Karpas-422 (cell line): ENCODE measurements at regions not wholly inside any gene's neighbourhood (a gene's known extent, or its start where the extent isn't known, plus 50 kb on each side); places are given as distances from the start of the nearest gene placed in this dataset.
A peak's percentile ranks its signal among the peaks of the same experiment; 100 is the strongest.

Source experiments
- DNase-seq: peaks from one replicate; pipeline ENCODE4 v3.0.0-alpha.2; 2015
- H2AFZ ChIP-seq: fragments of 200-600 bp; sonication (generic); 2 replicates; pipeline ENCODE4 v1.6.1; 2014; ENCODE audit warnings: antibody characterized with exemption, low read length, mixed read lengths
- H3K27ac ChIP-seq: fragments of 200-600 bp; sonication (generic); 2 replicates; pipeline ENCODE4 v1.5.1; 2014; ENCODE audit warnings: mild to moderate bottlenecking, low read length, moderate library complexity
- H3K27me3 ChIP-seq: fragments of 200-600 bp; sonication (generic); 2 replicates; pipeline ENCODE4 v1.6.1; 2014; ENCODE audit warnings: low read length, mixed read lengths
- H3K36me3 ChIP-seq: fragments of 200-600 bp; sonication (generic); 2 replicates; pipeline ENCODE4 v1.6.1; 2014; ENCODE audit warnings: low read length, mixed read lengths; ENCODE audit not compliant: insufficient read depth
- H3K4me1 ChIP-seq: fragments of 200-600 bp; sonication (generic); 2 replicates; pipeline ENCODE4 v1.6.1; 2014; ENCODE audit warnings: mild to moderate bottlenecking, low read length, mixed read lengths
- H3K4me2 ChIP-seq: fragments of 200-600 bp; sonication (generic); 2 replicates; pipeline ENCODE4 v1.6.1; 2014; ENCODE audit warnings: low read length, low read depth, mild to moderate bottlenecking; ENCODE audit not compliant: poor library complexity, severe bottlenecking
- H3K4me3 ChIP-seq: fragments of 200-600 bp; sonication (generic); 2 replicates; pipeline ENCODE4 v1.5.1; 2014; ENCODE audit warnings: mild to moderate bottlenecking, antibody characterized with exemption, low read length, mixed read lengths
- H3K79me2 ChIP-seq: fragments of 200-600 bp; sonication (generic); 2 replicates; pipeline ENCODE4 v1.6.1; 2014; ENCODE audit warnings: mild to moderate bottlenecking, low read length, mixed read lengths
- H3K9ac ChIP-seq: fragments of 200-600 bp; sonication (generic); 2 replicates; pipeline ENCODE4 v1.6.0; 2014; ENCODE audit warnings: low read length
- H3K9me2 ChIP-seq: fragments of 200-600 bp; sonication (generic), shearing (Covaris generic); replicated peaks from 2 replicates; pipeline ENCODE4 v1.6.0; 2014; ENCODE audit warnings: mild to moderate bottlenecking, low read length, moderate library complexity; ENCODE audit not compliant: insufficient read depth
- H3K9me3 ChIP-seq: fragments of 300-700, 200-600 bp; sonication (generic); 2 replicates; pipeline ENCODE4 v1.6.1; 2014; ENCODE audit warnings: low read length, mixed read lengths
- H4K20me1 ChIP-seq: fragments of 200-600 bp; sonication (generic); 2 replicates; pipeline ENCODE4 v1.6.1; 2014; ENCODE audit warnings: mild to moderate bottlenecking, antibody characterized with exemption, low read length, low read depth; ENCODE audit not compliant: insufficient read depth

DNA sequence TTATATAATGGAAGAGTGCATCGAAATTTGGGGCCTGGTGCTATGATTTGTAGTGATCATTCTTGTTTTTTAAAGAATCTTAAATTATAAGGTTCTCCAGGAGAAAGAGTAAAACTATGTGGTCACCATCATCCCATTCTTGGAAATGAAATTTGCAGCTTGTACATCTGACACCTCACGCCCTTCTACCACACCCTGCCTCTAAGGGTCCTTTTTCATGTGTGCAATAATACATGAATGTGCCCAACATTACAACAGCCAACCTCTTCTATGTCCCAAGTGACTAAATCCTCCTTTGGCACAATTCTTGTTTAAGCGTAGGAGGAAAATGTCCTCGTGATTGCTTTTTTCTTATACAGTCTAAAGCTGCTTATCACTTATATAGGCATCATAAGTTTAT, 636.5 kb upstream of the NOVA1 start:
- H4K20me1 ChIP-seq = no peaks in the 10 kb centered on the region
- H3K79me2 ChIP-seq = no peaks in the 10 kb centered on the region
- H3K4me1 ChIP-seq = no peaks in the 10 kb centered on the region
- H3K36me3 ChIP-seq = no peaks in the 10 kb centered on the region
- peaks cover 62% of the 10 kb centered on the region for H3K9me3 ChIP-seq
- no peaks in the 10 kb centered on the region for H3K27me3 ChIP-seq
- no peak overlapping the region for H3K9ac ChIP-seq
- no peak overlapping the region for H3K4me2 ChIP-seq
- no peak overlapping the region for H3K27ac ChIP-seq
- DNase-seq = no peak
- 0 out of 2 replicates have a peak overlapping the region, but pooled peaks have one; percentile 16 for H3K4me3 ChIP-seq
- no peak overlapping the region for H2AFZ ChIP-seq
- no peaks in the 10 kb centered on the region for H3K9me2 ChIP-seq

- no peak for DNase-seq
- H3K79me2 ChIP-seq = no peaks in the 10 kb centered on the region
- H3K27ac ChIP-seq = no peak overlapping the region
- no peaks in the 10 kb centered on the region for H3K9me2 ChIP-seq
- no peaks in the 10 kb centered on the region for H3K27me3 ChIP-seq
- peaks cover 48% of the 10 kb centered on the region for H3K9me3 ChIP-seq
- no peak overlapping the region for H3K4me3 ChIP-seq
- H3K4me1 ChIP-seq = no peaks in the 10 kb centered on the region
- no peak overlapping the region for H3K4me2 ChIP-seq
- no peaks in the 10 kb centered on the region for H4K20me1 ChIP-seq
- H3K36me3 ChIP-seq = no peaks in the 10 kb centered on the region
- H2AFZ ChIP-seq = no peak overlapping the region
- H3K9ac ChIP-seq = no peak overlapping the region
These were observed 638.8 kb upstream of the NOVA1 start for GRCh38 chr14:27236601-27237000.

GRCh38 chr14:27242874-27243273, 645.0 kb upstream of the NOVA1 start:
- Histone ChIP-seq H3K27me3 (no peaks in the 10 kb centered on the region), H3K4me3 (no peak overlapping the region), H3K4me1 (no peaks in the 10 kb centered on the region), H3K9me2 (no peaks in the 10 kb centered on the region), H3K9ac (no peak overlapping the region), H3K79me2 (no peaks in the 10 kb centered on the region), H3K9me3 (peaks cover 62% of the 10 kb centered on the region), H3K27ac (no peak overlapping the region), H2AFZ (no peak overlapping the region), H4K20me1 (no peaks in the 10 kb centered on the region), H3K4me2 (no peak overlapping the region), H3K36me3 (no peaks in the 10 kb centered on the region)
- DNase-seq = no peak

GRCh38 chr14:27243365-27243764, 645.5 kb upstream of the NOVA1 start:
- Histone ChIP-seq H3K27me3 (no peaks in the 10 kb centered on the region), H4K20me1 (no peaks in the 10 kb centered on the region), H3K4me3 (no peak overlapping the region), H3K9ac (no peak overlapping the region), H3K36me3 (no peaks in the 10 kb centered on the region), H3K9me2 (no peaks in the 10 kb centered on the region), H3K4me2 (no peak overlapping the region), H3K9me3 (peaks cover 60% of the 10 kb centered on the region), H3K79me2 (no peaks in the 10 kb centered on the region), H3K27ac (no peak overlapping the region), H3K4me1 (no peaks in the 10 kb centered on the region), H2AFZ (no peak overlapping the region)
- DNase-seq = no peak

- Histone ChIP-seq H3K9me3 (peaks cover 57% of the 10 kb centered on the region), H3K27ac (no peak overlapping the region), H3K4me2 (no peak overlapping the region), H2AFZ (no peak overlapping the region), H3K27me3 (no peaks in the 10 kb centered on the region), H3K4me3 (no peak overlapping the region), H4K20me1 (no peaks in the 10 kb centered on the region), H3K9me2 (no peaks in the 10 kb centered on the region), H3K36me3 (no peaks in the 10 kb centered on the region), H3K79me2 (no peaks in the 10 kb centered on the region), H3K4me1 (no peaks in the 10 kb centered on the region), H3K9ac (no peak overlapping the region)
- DNase-seq = no peak
These were observed 648.1 kb upstream of the NOVA1 start for GRCh38 chr14:27245947-27246346.

- Histone ChIP-seq H3K36me3 (no peaks in the 10 kb centered on the region), H3K9ac (no peak overlapping the region), H3K4me3 (no peak overlapping the region), H2AFZ (no peak overlapping the region), H3K27ac (no peak overlapping the region), H3K27me3 (no peaks in the 10 kb centered on the region), H3K4me2 (no peak overlapping the region), H3K4me1 (no peaks in the 10 kb centered on the region), H3K79me2 (no peaks in the 10 kb centered on the region), H3K9me3 (peaks cover 48% of the 10 kb centered on the region), H3K9me2 (no peaks in the 10 kb centered on the region), H4K20me1 (no peaks in the 10 kb centered on the region)
- DNase-seq = no peak
These were observed 656.1 kb upstream of the NOVA1 start for GRCh38 chr14:27253966-27254365.

- no peak overlapping the region for H2AFZ ChIP-seq
- H3K4me2 ChIP-seq = no peak overlapping the region
- H3K4me1 ChIP-seq = no peaks in the 10 kb centered on the region
- no peaks in the 10 kb centered on the region for H3K79me2 ChIP-seq
- peaks cover 70% of the 10 kb centered on the region for H3K9me3 ChIP-seq
- H4K20me1 ChIP-seq = no peaks in the 10 kb centered on the region
- H3K36me3 ChIP-seq = no peaks in the 10 kb centered on the region
- no peak for DNase-seq
- no peak overlapping the region for H3K9ac ChIP-seq
- no peak overlapping the region for H3K27ac ChIP-seq
- H3K9me2 ChIP-seq = no peaks in the 10 kb centered on the region
- H3K27me3 ChIP-seq = no peaks in the 10 kb centered on the region
- no peak overlapping the region for H3K4me3 ChIP-seq
These were observed 659.0 kb upstream of the NOVA1 start for GRCh38 chr14:27256805-27257204.

GRCh38 chr14:27267876-27268275, 670.0 kb upstream of the NOVA1 start:
- Histone ChIP-seq H3K4me3 (no peak overlapping the region), H3K27me3 (no peaks in the 10 kb centered on the region)

DNA sequence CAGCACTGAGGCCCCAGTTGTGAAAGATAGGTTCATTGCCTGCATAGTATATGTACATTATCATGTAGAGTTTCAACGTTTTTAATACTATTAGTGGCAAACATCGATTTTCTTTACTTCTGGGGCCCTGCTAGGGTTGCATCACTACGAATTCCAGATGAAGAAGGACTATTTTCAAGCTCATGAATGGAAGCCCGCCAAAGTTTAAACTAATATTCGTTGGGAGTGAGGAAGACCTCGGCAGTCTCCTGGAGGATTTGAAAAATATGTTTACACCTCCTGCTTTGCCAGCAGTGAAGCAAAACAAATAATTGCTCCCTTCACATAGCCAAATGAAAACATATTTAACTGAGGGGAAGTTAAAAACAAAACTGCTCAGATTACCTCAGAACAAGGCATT, 672.9 kb upstream of the NOVA1 start:
- Histone ChIP-seq H3K27me3 (no peaks in the 10 kb centered on the region), H3K4me2 (no peak overlapping the region), H3K27ac (no peak overlapping the region), H3K36me3 (no peaks in the 10 kb centered on the region), H4K20me1 (no peaks in the 10 kb centered on the region), H3K9me3 (peaks cover 61% of the 10 kb centered on the region), H3K4me3 (no peak overlapping the region), H3K4me1 (no peaks in the 10 kb centered on the region), H2AFZ (no peak overlapping the region), H3K9ac (no peak overlapping the region), H3K79me2 (no peaks in the 10 kb centered on the region), H3K9me2 (no peaks in the 10 kb centered on the region)
- DNase-seq = no peak

More at GRCh38 chr14:27267876-27268275, 670.0 kb upstream of the NOVA1 start:
- Histone ChIP-seq H3K27ac (no peak overlapping the region), H3K4me2 (no peak overlapping the region), H2AFZ (no peak overlapping the region), H3K36me3 (no peaks in the 10 kb centered on the region), H3K4me1 (no peaks in the 10 kb centered on the region), H3K9me3 (peaks cover 54% of the 10 kb centered on the region), H3K79me2 (no peaks in the 10 kb centered on the region), H4K20me1 (no peaks in the 10 kb centered on the region), H3K9me2 (no peaks in the 10 kb centered on the region), H3K9ac (no peak overlapping the region)
- DNase-seq = no peak
